ENCODE measurements at regions not wholly inside any gene's neighbourhood (a gene's known extent, or its start where the extent isn't known, plus 50 kb on each side); places are given as distances from the start of the nearest gene placed in this dataset.

DNA sequence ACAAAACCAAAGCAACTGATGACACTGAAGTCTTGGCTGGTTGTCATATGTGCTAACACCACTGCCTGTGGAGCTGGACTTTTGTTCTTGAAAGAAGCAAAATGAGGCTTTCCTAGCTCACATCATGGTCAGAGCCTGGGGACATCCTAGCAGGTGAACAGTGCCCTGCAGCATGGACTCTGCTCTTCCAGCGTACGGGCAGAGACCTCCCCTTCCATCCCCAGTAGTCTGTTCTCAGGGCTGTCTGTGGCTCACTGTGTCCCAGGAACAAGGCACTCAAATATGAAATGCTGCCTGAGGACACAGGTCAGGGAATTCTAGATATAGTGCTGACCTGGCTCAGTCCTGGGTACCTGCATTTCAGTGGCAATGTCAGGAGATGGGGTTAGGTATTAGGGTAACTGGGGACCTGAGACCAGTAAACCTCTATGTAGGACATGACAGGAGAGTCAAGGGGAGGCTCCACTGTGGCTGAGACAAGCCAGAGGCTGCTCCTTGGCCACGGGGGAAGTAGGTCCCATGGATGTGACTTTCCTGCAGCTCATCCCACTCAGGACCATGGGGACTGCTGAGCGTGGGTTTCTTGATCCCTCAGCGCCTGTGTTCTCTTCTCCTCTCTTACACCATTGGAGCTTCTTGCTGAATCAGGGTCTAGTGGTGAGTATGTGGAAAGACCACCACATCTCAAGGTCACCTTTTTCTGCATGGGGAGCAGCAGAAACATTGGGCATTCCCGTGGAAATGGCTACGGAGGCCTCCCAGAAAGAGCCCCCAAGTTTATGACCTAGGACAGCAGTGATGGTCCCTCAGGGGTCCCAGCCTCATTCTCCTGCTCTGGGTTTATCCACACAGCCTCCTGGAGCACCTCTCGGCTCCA is 80.1 kb downstream of the ZNF280B start:
- no peak for DNase-seq (ENCODE audit: low spot score)
- in situ Hi-C loops (cut with HindIII; ENCODE audit: low sequenced_read_pairs) = no loop called here

GRCh38 chr22:22429369-22430108 is 79.0 kb downstream of the ZNF280B start:
- in situ Hi-C loops (cut with HindIII; ENCODE audit: low sequenced_read_pairs) = no loop called here
- no peak for DNase-seq (ENCODE audit: low spot score)

DNA sequence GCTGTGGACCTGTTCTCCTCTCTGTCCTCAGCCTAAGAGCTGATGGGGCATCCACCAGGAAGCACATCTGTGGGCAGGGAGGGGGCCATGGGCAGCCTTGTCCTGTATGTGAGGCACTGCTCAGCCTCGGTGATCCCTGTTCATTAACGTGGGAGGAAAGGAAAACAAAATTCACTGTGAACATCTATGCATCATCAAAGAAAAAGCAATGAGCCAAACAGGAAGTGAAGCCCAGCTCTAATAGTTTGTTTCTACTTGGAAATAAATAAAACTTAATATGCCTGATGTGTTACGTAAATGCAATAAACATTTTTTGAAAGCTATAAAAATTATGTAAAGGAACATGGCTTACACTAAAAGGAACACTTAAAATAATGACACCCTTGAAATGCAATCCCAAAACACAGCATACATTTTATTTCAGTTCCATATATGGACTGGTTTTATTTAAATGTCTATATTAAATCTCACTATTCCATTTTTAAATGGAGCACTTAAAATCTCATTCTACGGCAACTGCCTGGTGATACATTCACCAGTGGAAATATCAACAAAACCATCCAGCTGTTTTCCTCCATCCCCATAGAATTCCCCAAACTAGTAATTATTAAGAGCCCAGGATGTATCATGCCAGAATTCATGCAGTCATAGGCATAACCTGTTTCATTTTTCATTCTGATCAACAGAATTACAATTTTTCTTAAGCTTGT is 78.3 kb downstream of the ZNF280B start:
- in situ Hi-C loops (cut with HindIII; ENCODE audit: low sequenced_read_pairs) = no loop called here
- DNase-seq (ENCODE audit: low spot score) = no peak

DNA sequence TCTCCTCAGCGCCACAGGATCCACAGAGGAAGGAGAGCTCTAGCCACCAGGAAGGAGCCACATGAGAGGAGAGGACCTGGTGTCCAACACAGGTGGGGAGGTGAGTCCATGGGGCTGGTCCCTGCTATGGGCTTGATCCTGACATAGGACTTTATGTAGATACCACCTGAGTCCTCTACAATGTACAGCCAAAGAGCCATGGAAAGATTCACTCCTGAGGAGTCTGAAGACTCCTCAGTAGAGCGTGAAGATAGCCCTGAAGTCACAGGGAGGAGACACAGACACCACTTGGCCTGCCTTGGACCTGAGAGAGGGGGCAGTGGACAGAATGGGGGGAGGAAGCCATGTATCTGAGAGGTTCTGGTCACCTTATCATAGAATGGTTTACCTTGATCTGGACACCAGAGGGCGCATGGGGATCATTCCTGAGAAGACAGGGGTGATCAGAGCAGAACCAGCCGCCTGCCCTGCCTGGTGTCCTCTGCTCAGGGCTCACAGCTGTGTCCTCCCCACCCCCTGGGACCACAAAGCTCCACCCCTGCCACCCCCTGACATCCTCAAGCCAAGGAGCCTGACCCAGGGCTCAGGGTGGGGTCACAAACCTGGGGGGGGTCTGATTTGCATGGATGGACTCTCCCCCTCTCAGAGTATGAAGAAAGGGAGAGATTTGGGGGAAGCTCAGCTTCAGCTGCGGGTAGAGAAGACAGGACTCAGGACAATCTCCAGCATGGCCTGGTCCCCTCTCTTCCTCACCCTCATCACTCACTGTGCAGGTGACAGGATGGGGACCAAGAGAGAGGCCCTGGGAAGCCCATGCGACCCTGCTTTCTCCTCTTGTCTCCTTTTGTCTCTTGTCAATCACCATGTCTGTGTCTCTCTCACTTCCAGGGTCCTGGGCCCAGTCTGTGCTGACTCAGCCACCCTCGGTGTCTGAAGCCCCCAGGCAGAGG is 77.0 kb downstream of the ZNF280B start:
- in situ Hi-C loops (cut with HindIII; ENCODE audit: low sequenced_read_pairs) = no loop called here
- DNase-seq (ENCODE audit: low spot score) = peak; percentile 37

- in situ Hi-C loops (cut with HindIII; ENCODE audit: low sequenced_read_pairs) = no loop called here
- no peak for DNase-seq (ENCODE audit: low spot score)
These were observed 76.1 kb downstream of the ZNF280B start for GRCh38 chr22:22432479-22432878.

GRCh38 chr22:22432937-22433336 is 75.6 kb downstream of the ZNF280B start:
- in situ Hi-C loops (cut with HindIII; ENCODE audit: low sequenced_read_pairs) = no loop called here
- no peak for DNase-seq (ENCODE audit: low spot score)

- no peak for DNase-seq (ENCODE audit: low spot score)
- in situ Hi-C loops (cut with HindIII; ENCODE audit: low sequenced_read_pairs) = no loop called here
These were observed 74.8 kb downstream of the ZNF280B start for GRCh38 chr22:22433770-22434169.

Data from G401 (cell line).